ENCODE measurements at regions not wholly inside any gene's neighbourhood (a gene's known extent, or its start where the extent isn't known, plus 50 kb on each side); places are given as distances from the start of the nearest gene placed in this dataset.

- H3K27ac ChIP-seq, result no peak overlapping the region
- DNase-seq, result no peak
- no peak overlapping the region for H3K4me3 ChIP-seq (ENCODE audit: low read depth, low read length)
- H3K27me3 ChIP-seq (ENCODE audit: insufficient read depth, low read depth, severe bottlenecking), result peaks cover 9% of the 10 kb centered on the region
- no peak for TF ChIP-seq CTCF (IDR thresholded peaks at IDR 0.05; ENCODE audit: low read depth, low read length)
- no peaks in the 10 kb centered on the region for H3K9me3 ChIP-seq (ENCODE audit: severe bottlenecking)
- H3K36me3 ChIP-seq, result no peaks in the 10 kb centered on the region
Measured at GRCh38 chrX:88660836-88661235, 86.2 kb upstream of the CPXCR1 start.

- no peak overlapping the region for H3K27ac ChIP-seq
- H3K36me3 ChIP-seq, result no peaks in the 10 kb centered on the region
- H3K9me3 ChIP-seq (ENCODE audit: severe bottlenecking), result no peaks in the 10 kb centered on the region
- H3K27me3 ChIP-seq (ENCODE audit: insufficient read depth, low read depth, severe bottlenecking), result peaks cover 3% of the 10 kb centered on the region
- DNase-seq, result no peak
- no peak overlapping the region for H3K4me3 ChIP-seq (ENCODE audit: low read depth, low read length)
- no peak for TF ChIP-seq CTCF (IDR thresholded peaks at IDR 0.05; ENCODE audit: low read depth, low read length)
Measured at GRCh38 chrX:88672261-88672660, 74.8 kb upstream of the CPXCR1 start.
